Mesenchymal stem cell (in vitro differentiated cells and primary cell): ENCODE measurements at regions not wholly inside any gene's neighbourhood (a gene's known extent, or its start where the extent isn't known, plus 50 kb on each side); places are given as distances from the start of the nearest gene placed in this dataset.

Experiments
- DNase-seq: peaks from one replicate; pipeline ENCODE4 v3.0.0-alpha.2; 2013
- H2AFZ ChIP-seq: one replicate; pipeline ENCODE4 v1.6.1; 2013; ENCODE audit warnings: low read depth, mild to moderate bottlenecking, control low read depth, inconsistent platforms, low read length, moderate library complexity
- H2AK5ac ChIP-seq: 2 replicates; pipeline ENCODE4 v1.6.1; 2013; ENCODE audit warnings: low read length, moderate library complexity, mild to moderate bottlenecking, inconsistent platforms; ENCODE audit not compliant: severe bottlenecking
- H2BK120ac ChIP-seq: one replicate; pipeline ENCODE4 v1.6.1; 2013; ENCODE audit warnings: low read depth, mild to moderate bottlenecking, inconsistent platforms, low read length, moderate library complexity
- H2BK12ac ChIP-seq, 2 experiments: one replicate each; pipeline ENCODE4 v1.6.1; 2013; ENCODE audit warnings: inconsistent platforms in 2 of 2, low read length in 2 of 2, mild to moderate bottlenecking in 2 of 2, moderate library complexity in 2 of 2, control low read depth in 1 of 2
- H2BK15ac ChIP-seq: one replicate; pipeline ENCODE4 v1.6.1; 2013; ENCODE audit warnings: mild to moderate bottlenecking, low read depth, inconsistent platforms; ENCODE audit not compliant: poor library complexity, severe bottlenecking
- H2BK5ac ChIP-seq: 2 replicates; pipeline ENCODE4 v1.6.1; 2013; ENCODE audit warnings: low read depth, mild to moderate bottlenecking, low read length, control low read depth, inconsistent platforms; ENCODE audit not compliant: poor library complexity, severe bottlenecking
- H3K14ac ChIP-seq, 2 experiments: one replicate each; pipeline ENCODE4 v1.6.1; 2013; ENCODE audit warnings: inconsistent platforms in 2 of 2, low read length in 2 of 2, control low read depth in 1 of 2, mild to moderate bottlenecking in 1 of 2, moderate library complexity in 1 of 2
- H3K18ac ChIP-seq, 2 experiments: one replicate each; pipeline ENCODE4 v1.6.1; 2013; ENCODE audit warnings: inconsistent platforms in 2 of 2, low read length in 2 of 2, control low read depth in 1 of 2, low read depth in 1 of 2, mild to moderate bottlenecking in 1 of 2
- H3K23ac ChIP-seq, 2 experiments: one replicate each; pipeline ENCODE4 v1.6.1; 2013; ENCODE audit warnings: inconsistent platforms in 2 of 2, low read length in 2 of 2, mild to moderate bottlenecking in 2 of 2, moderate library complexity in 2 of 2, control low read depth in 1 of 2
- H3K27ac ChIP-seq: 2 replicates; pipeline ENCODE4 v1.5.1; 2013; ENCODE audit warnings: mild to moderate bottlenecking, moderate library complexity, low read length, control low read depth, inconsistent platforms; ENCODE audit not compliant: poor library complexity, severe bottlenecking
- H3K27me3 ChIP-seq, 2 experiments: 2 replicates each; pipeline versions ENCODE4 v1.6.1 to v1.7.0; 2013; ENCODE audit warnings: low read length in 2 of 2, mild to moderate bottlenecking in 2 of 2, moderate library complexity in 2 of 2, control low read depth in 1 of 2, inconsistent platforms in 1 of 2; ENCODE audit not compliant: control insufficient read depth in 1 of 2, insufficient read depth in 1 of 2
- H3K36me3 ChIP-seq, 2 experiments: 2 replicates each; pipeline versions ENCODE4 v1.6.1 to v1.7.0; 2013; ENCODE audit warnings: low read length in 2 of 2, control low read depth in 1 of 2, inconsistent platforms in 1 of 2, low read depth in 1 of 2, mild to moderate bottlenecking in 1 of 2; ENCODE audit not compliant: insufficient read depth in 2 of 2, control insufficient read depth in 1 of 2
- H3K4ac ChIP-seq, 2 experiments: one replicate each; pipeline ENCODE4 v1.6.1; 2013; ENCODE audit warnings: inconsistent platforms in 2 of 2, low read length in 2 of 2, mild to moderate bottlenecking in 2 of 2, moderate library complexity in 2 of 2, control low read depth in 1 of 2, low read depth in 1 of 2
- H3K4me1 ChIP-seq: 2 replicates; pipeline ENCODE4 v1.6.1; 2013; ENCODE audit warnings: low read depth, low read length, control low read depth; ENCODE audit not compliant: control insufficient read depth, insufficient read depth
- H3K4me2 ChIP-seq: 2 replicates; pipeline ENCODE4 v1.6.1; 2013; ENCODE audit warnings: low read length, mild to moderate bottlenecking, inconsistent platforms; ENCODE audit not compliant: poor library complexity, severe bottlenecking
- H3K4me3 ChIP-seq, 2 experiments: 2 replicates each; pipeline versions ENCODE4 v1.5.1 to v1.7.0; 2013; ENCODE audit warnings: low read length in 2 of 2, mild to moderate bottlenecking in 2 of 2, control low read depth in 1 of 2, low read depth in 1 of 2; ENCODE audit not compliant: insufficient read depth in 1 of 2
- H3K79me1 ChIP-seq: replicated peaks from 2 replicates; pipeline ENCODE4 v1.6.1; 2013; ENCODE audit warnings: mild to moderate bottlenecking, control low read depth, low read length, inconsistent platforms; ENCODE audit not compliant: poor library complexity, severe bottlenecking
- H3K9ac ChIP-seq: 2 replicates; pipeline ENCODE4 v1.7.0; 2013; ENCODE audit warnings: mild to moderate bottlenecking, low read length, moderate library complexity
- H3K9me3 ChIP-seq: 2 replicates; pipeline ENCODE4 v1.7.0; 2013; ENCODE audit warnings: mild to moderate bottlenecking, low read length; ENCODE audit not compliant: control insufficient read depth
- H4K8ac ChIP-seq: one replicate; pipeline ENCODE4 v1.6.1; 2013; ENCODE audit warnings: inconsistent platforms, mild to moderate bottlenecking, low read length, moderate library complexity
- H4K91ac ChIP-seq: one replicate; pipeline ENCODE4 v1.6.1; 2013; ENCODE audit warnings: mild to moderate bottlenecking, low read length, inconsistent platforms
- WGBS: methylation state at CpG from one replicate; pipeline ENCODE4 v1.1.7; 2013; ENCODE audit warnings: mixed read lengths; 5-methylcytosine and 5-hydroxymethylcytosine counted together

GRCh38 chr3:5757213-5757804 lies 569.8 kb downstream of the EDEM1 start:
- no peak overlapping the region for H3K4me3 ChIP-seq
- H2AK5ac ChIP-seq = no peak overlapping the region
- H3K14ac ChIP-seq = no peak overlapping the region
- WGBS = 88% methylated on average over 5 of the region's 7 CpGs
- H3K79me1 ChIP-seq = no peaks in the 10 kb centered on the region
- H3K27me3 ChIP-seq = no peaks in the 10 kb centered on the region
- no peaks in the 10 kb centered on the region for H3K4me1 ChIP-seq
- DNase-seq = no peak
- H4K91ac ChIP-seq = no peak overlapping the region
- no peak overlapping the region for H3K4ac ChIP-seq
- no peaks in the 10 kb centered on the region for H3K36me3 ChIP-seq
- no peak overlapping the region for H3K18ac ChIP-seq
- H2BK5ac ChIP-seq = no peak overlapping the region
- H3K23ac ChIP-seq = no peak overlapping the region
- no peak overlapping the region for H2BK12ac ChIP-seq
- H3K9ac ChIP-seq = no peak overlapping the region
- no peak overlapping the region for H3K27ac ChIP-seq
- H2BK120ac ChIP-seq = no peak overlapping the region
- peaks cover under 1% of the 10 kb centered on the region for H3K9me3 ChIP-seq
- no peak overlapping the region for H4K8ac ChIP-seq
- H2AFZ ChIP-seq = no peak overlapping the region
- no peak overlapping the region for H2BK15ac ChIP-seq
- H3K4me2 ChIP-seq = no peak overlapping the region

- Histone ChIP-seq H3K9ac (no peak overlapping the region), H3K14ac (no peak overlapping the region), H2AK5ac (no peak overlapping the region), H3K18ac (no peak overlapping the region), H3K4ac (no peak overlapping the region), H3K36me3 (no peaks in the 10 kb centered on the region), H4K91ac (no peak overlapping the region), H4K8ac (no peak overlapping the region), H3K4me2 (no peak overlapping the region), H2BK12ac (no peak overlapping the region), H3K9me3 (peaks cover 5% of the 10 kb centered on the region), H2BK120ac (no peak overlapping the region), H2BK5ac (no peak overlapping the region), H2AFZ (no peak overlapping the region), H3K4me3 (no peak overlapping the region), H3K27me3 (no peaks in the 10 kb centered on the region), H3K79me1 (no peaks in the 10 kb centered on the region), H2BK15ac (no peak overlapping the region), H3K27ac (no peak overlapping the region), H3K4me1 (no peaks in the 10 kb centered on the region), H3K23ac (no peak overlapping the region)
- WGBS = 88% methylated on average over 5 of the region's 6 CpGs
- no peak for DNase-seq
These were observed 571.2 kb downstream of the EDEM1 start for GRCh38 chr3:5758699-5759098.

GRCh38 chr3:5762506-5762905 lies 575.0 kb downstream of the EDEM1 start:
- Histone ChIP-seq H3K4ac (no peak overlapping the region), H2AFZ (no peak overlapping the region), H3K79me1 (no peaks in the 10 kb centered on the region), H4K91ac (no peak overlapping the region), H2BK5ac (no peak overlapping the region), H3K36me3 (no peaks in the 10 kb centered on the region), H2BK15ac (no peak overlapping the region), H3K14ac (no peak overlapping the region), H3K18ac (no peak overlapping the region), H3K9me3 (peaks cover 5% of the 10 kb centered on the region), H3K27ac (no peak overlapping the region), H2BK12ac (no peak overlapping the region), H2BK120ac (no peak overlapping the region), H2AK5ac (no peak overlapping the region), H4K8ac (no peak overlapping the region), H3K23ac (no peak overlapping the region), H3K4me1 (no peaks in the 10 kb centered on the region), H3K27me3 (no peaks in the 10 kb centered on the region), H3K4me2 (no peak overlapping the region), H3K9ac (no peak overlapping the region), H3K4me3 (no peak overlapping the region)
- no peak for DNase-seq
- 73% methylated on average over 3 of the region's 3 CpGs for WGBS

GRCh38 chr3:5766848-5767247 lies 579.3 kb downstream of the EDEM1 start:
- Histone ChIP-seq H2BK12ac (no peak overlapping the region), H3K36me3 (no peaks in the 10 kb centered on the region), H2BK5ac (no peak overlapping the region), H3K23ac (no peak overlapping the region), H2AK5ac (no peak overlapping the region), H3K9me3 (peaks cover 5% of the 10 kb centered on the region), H3K27ac (no peak overlapping the region), H2BK120ac (no peak overlapping the region), H3K14ac (no peak overlapping the region), H3K4ac (no peak overlapping the region), H4K91ac (no peak overlapping the region), H2BK15ac (no peak overlapping the region), H3K4me2 (no peak overlapping the region), H3K4me3 (no peak overlapping the region), H3K27me3 (no peaks in the 10 kb centered on the region), H3K18ac (no peak overlapping the region), H3K4me1 (no peaks in the 10 kb centered on the region), H3K9ac (no peak overlapping the region), H2AFZ (no peak overlapping the region), H4K8ac (no peak overlapping the region), H3K79me1 (no peaks in the 10 kb centered on the region)
- DNase-seq = no peak
- WGBS = no CpG with 5 or more reads among the region's 1 CpG
